ENCODE measurements at regions not wholly inside any gene's neighbourhood (a gene's known extent, or its start where the extent isn't known, plus 50 kb on each side); places are given as distances from the start of the nearest gene placed in this dataset.

DNA sequence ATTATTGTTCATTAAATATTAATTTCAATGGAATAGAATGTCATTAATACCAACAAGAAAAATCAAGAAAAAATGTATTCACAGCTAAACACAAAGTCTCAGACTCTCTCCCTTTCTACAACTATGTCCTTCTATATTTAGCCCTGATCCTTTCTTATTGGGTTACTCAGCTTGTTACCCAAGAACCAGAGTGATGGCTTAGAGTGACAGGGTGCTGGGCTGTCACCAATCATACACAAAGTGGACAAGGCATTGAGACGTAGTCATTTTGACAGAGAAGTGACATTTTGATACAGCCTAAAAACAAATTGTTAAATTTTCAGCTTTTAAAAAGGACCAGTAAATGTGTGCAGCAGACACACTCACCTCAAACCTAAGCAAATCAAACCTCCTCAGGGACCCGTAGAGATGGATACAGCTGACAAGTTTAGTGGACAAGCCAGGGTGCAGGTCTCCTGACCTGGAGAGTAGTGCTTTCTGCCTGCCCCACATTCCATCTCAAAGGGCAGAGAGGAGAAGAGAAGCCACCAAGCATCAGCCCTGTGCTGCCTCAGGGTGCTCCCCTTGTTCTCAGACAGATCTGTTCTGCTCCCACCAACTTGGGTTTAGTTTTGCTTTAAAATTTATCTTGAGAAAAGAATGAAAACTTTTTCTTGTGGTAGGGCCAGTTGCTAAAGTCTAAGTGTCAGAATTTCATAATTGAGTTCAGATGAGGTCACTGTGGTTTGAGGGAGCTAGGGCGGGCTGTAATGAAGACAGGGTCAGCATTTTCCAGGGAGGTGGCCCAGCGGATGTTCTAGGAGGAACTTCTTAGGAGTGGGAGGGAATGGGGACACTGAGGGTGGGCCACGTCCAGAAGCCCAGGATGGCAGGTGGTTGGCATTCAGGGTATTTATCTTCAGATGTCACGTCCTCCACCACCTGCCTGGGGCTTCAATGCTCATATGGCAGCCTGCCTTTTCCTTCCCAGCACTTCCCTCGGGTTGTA, 136.5 kb upstream of the TBL1XR1 start:
- H3K4me1 ChIP-seq (ENCODE audit: control insufficient read depth, extremely low read depth, insufficient read depth, low read length) = peaks cover 4% of the 10 kb centered on the region
- TF ChIP-seq, protein P1, sequence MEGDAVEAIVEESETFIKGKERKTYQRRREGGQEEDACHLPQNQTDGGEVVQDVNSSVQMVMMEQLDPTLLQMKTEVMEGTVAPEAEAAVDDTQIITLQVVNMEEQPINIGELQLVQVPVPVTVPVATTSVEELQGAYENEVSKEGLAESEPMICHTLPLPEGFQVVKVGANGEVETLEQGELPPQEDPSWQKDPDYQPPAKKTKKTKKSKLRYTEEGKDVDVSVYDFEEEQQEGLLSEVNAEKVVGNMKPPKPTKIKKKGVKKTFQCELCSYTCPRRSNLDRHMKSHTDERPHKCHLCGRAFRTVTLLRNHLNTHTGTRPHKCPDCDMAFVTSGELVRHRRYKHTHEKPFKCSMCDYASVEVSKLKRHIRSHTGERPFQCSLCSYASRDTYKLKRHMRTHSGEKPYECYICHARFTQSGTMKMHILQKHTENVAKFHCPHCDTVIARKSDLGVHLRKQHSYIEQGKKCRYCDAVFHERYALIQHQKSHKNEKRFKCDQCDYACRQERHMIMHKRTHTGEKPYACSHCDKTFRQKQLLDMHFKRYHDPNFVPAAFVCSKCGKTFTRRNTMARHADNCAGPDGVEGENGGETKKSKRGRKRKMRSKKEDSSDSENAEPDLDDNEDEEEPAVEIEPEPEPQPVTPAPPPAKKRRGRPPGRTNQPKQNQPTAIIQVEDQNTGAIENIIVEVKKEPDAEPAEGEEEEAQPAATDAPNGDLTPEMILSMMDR (IDR thresholded peaks at IDR 0.05; ENCODE audit: extremely low read depth in 1 of 2, insufficient read depth in 1 of 2, low read depth in 1 of 2, low read length in 2 of 2) = no peak
- TF ChIP-seq, protein P2, sequence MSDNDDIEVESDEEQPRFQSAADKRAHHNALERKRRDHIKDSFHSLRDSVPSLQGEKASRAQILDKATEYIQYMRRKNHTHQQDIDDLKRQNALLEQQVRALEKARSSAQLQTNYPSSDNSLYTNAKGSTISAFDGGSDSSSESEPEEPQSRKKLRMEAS (IDR thresholded peaks at IDR 0.05; ENCODE audit: insufficient read depth, insufficient read length) = no peak
- TF ChIP-seq FOS (IDR thresholded peaks at IDR 0.05; ENCODE audit: borderline replicate concordance, insufficient read depth, low read length) (no peak), MYC (IDR thresholded peaks at IDR 0.05; ENCODE audit: low read depth, low read length) (no peak), JUN (IDR thresholded peaks at IDR 0.05; ENCODE audit: borderline replicate concordance, insufficient read depth, insufficient read length, low read depth) (no peak), EZH2 (IDR thresholded peaks at IDR 0.05; ENCODE audit: borderline replicate concordance, low read depth, low read length, severe bottlenecking) (no peak), POLR2A (IDR thresholded peaks at IDR 0.05; ENCODE audit: low read depth, low read length) (no peak), GATA2 (IDR thresholded peaks at IDR 0.05; ENCODE audit: insufficient read depth, insufficient read length, low read depth, low read length) (no peak), POLR2AphosphoS5 (IDR thresholded peaks at IDR 0.05; ENCODE audit: insufficient read depth, low read depth, low read length) (no peak)
- POLR2A ChIA-PET = no interaction called here
- FAIRE-seq (no peak), DNase-seq (ENCODE audit: low read depth, low spot score) (no peak)
- H3K4me2 ChIP-seq (ENCODE audit: insufficient read depth, low read length) = no peak overlapping the region
- CTCF ChIA-PET = interaction anchor here (0.8 kb wide), 1 partner anchor 24 kb away, joined by 3 read pairs; no protein-coding TSS in a partner anchor
- no peak overlapping the region for H2AFZ ChIP-seq (ENCODE audit: low read depth, low read length)
- no peak overlapping the region for H3K27ac ChIP-seq (ENCODE audit: insufficient read depth, low read depth, low read length)
- H3K9me1 ChIP-seq (replicated peaks; ENCODE audit: control insufficient read depth, extremely low read depth, insufficient read depth, low read length) = no peaks in the 10 kb centered on the region
- H3K9me3 ChIP-seq (replicated peaks; ENCODE audit: control insufficient read depth, insufficient read depth, low read length) = no peaks in the 10 kb centered on the region
- H3K9ac ChIP-seq (replicated peaks; ENCODE audit: extremely low read depth, insufficient read depth, low read length) = no peak overlapping the region
- H3K36me3 ChIP-seq (ENCODE audit: control insufficient read depth in 2 of 2, extremely low read depth in 1 of 2, insufficient read depth in 2 of 2, low read length in 2 of 2) = no peaks in the 10 kb centered on the region
- no TSS peak for BruUV-seq (replicated peaks)
- intact Hi-C loops (cut with micrococcal nuclease) (no loop called here), dilution Hi-C loops (cut with MboI; ENCODE audit: extremely low pct_ligation_motif_present, low sequenced_read_pairs) (no loop called here)
- H3K79me2 ChIP-seq (ENCODE audit: control insufficient read depth, insufficient read depth, low read length) = no peaks in the 10 kb centered on the region
- H3K27me3 ChIP-seq (ENCODE audit: control insufficient read depth in 2 of 2, insufficient read depth in 2 of 2, low read length in 2 of 2) = no peaks in the 10 kb centered on the region
- H4K20me1 ChIP-seq (replicated peaks; ENCODE audit: control insufficient read depth, extremely low read depth, insufficient read depth, low read length) = no peaks in the 10 kb centered on the region
- no peak overlapping the region for H3K4me3 ChIP-seq (replicated peaks in 1 of 3; ENCODE audit: insufficient read depth in 1 of 3, low read depth in 1 of 3, low read length in 3 of 3)
